Lower leg skin (tissue), 4 donors: ENCODE measurements at regions not wholly inside any gene's neighbourhood (a gene's known extent, or its start where the extent isn't known, plus 50 kb on each side); places are given as distances from the start of the nearest gene placed in this dataset.

Experiments
- DNase-seq, 2 donors: peaks; one replicate each; pipeline ENCODE4 v3.0.0-alpha.2; 2019; ENCODE audit warnings: low spot score in 2 of 2
- H3K4me3 ChIP-seq: fragments of 200-600 bp; sonication (generic); 2 replicates; pipeline ENCODE4 v1.5.1; 2017; ENCODE audit warnings: mild to moderate bottlenecking, low read depth; ENCODE audit not compliant: poor library complexity, severe bottlenecking
- CTCF ChIP-seq, 3 donors: fragments of 450-650 bp; IDR thresholded peaks; one replicate each; pipeline ENCODE4 v1.5.1; 2016; ENCODE audit warnings: antibody characterized with exemption in 3 of 3, mild to moderate bottlenecking in 3 of 3, moderate library complexity in 2 of 3
- POLR2A ChIP-seq, 2 donors: fragments of 450-650 bp; IDR thresholded peaks; one replicate each; pipeline ENCODE4 v1.6.1; 2016 to 2017; ENCODE audit warnings: antibody characterized with exemption in 2 of 2, mild to moderate bottlenecking in 1 of 2, moderate library complexity in 1 of 2
- WGBS, 2 donors: methylation state at CpG; one replicate each; pipeline ENCODE4 v1.1.5; 2018; 5-methylcytosine and 5-hydroxymethylcytosine counted together
- intact Hi-C: fragments of 100-400 bp; cut with DNase I; formaldehyde crosslinking; loops from one replicate; pipeline ENCODE4 v1.15.0; 2023; ENCODE audit warnings: low total_unique reads

- peak in 1 of 2 donors; percentile 76 for DNase-seq
- intact Hi-C loops: no loop called here
- TF ChIP-seq CTCF (IDR thresholded peaks at IDR 0.05) (no peak), POLR2A (IDR thresholded peaks at IDR 0.05) (no peak)
- H3K4me3 ChIP-seq: no peak overlapping the region
- WGBS, 2 donors: 85% methylated on average over 24 of the region's 24 CpGs
These were observed 355.4 kb upstream of the TNRC6C start for GRCh38 chr17:77602883-77603640.

DNA sequence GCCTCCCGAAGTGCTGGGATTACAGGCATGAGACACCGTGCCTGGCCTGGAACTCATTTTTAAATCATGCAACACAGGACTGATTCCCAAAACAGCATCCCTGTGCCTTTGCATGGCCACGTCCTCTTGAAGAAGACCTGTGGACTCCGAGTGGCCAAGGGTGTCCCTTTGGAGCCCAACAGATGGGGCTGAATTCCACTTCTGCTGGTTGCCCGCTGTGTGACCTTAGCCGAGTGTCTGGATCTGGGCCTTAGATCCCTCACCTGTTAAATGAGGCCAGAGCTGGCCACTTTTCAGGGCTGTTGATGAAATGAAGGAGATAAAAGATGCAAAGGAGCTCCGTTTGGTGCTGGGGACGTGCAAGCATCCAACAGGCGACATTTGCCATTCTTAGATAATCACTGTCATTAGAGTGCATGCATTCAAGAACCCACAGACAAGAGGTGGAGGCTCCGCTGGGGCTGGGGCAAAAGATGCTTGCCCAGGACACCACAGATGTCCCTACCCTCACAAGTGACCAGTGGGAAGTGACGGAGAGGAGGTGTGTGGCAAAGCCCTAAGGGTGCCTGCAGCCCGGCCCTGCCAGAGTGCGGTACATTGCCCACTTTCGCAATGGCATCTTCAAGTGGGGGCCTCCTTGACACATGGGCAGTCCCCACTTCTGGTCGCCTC is 354.1 kb upstream of the TNRC6C start:
- intact Hi-C loops: no loop called here
- WGBS, 2 donors: 93 to 97% methylated on average over 15 of the region's 15 CpGs

DNA sequence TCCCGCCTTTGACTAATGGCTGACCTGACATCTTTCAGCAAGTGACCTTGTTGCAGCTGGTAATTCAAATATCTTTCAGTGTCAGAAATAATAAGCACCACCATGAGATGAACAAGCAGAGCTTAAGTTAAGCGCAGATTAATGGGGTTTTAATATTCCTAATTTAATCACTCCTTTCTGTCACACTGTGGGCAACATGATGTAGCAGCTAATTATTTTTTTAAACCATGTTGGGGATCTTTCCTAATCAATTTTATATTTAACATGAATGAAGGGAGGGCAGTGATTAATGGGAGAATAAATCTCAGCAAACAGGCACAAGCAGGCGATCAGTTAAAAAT is 353.6 kb upstream of the TNRC6C start:
- 97 to 98% methylated on average over 3 of the region's 3 CpGs for WGBS, 2 donors
- TF ChIP-seq POLR2A (IDR thresholded peaks at IDR 0.05) (no peak), CTCF (IDR thresholded peaks at IDR 0.05) (no peak)
- H3K4me3 ChIP-seq: no peak overlapping the region
- intact Hi-C loops: no loop called here
- DNase-seq: no peak

More for the DNA sequence above, 354.1 kb upstream of the TNRC6C start:
- H3K4me3 ChIP-seq: no peak overlapping the region
- TF ChIP-seq CTCF (IDR thresholded peaks at IDR 0.05) (no peak), POLR2A (IDR thresholded peaks at IDR 0.05) (no peak)
- peak in 1 of 2 donors; percentile 79 for DNase-seq

GRCh38 chr17:77606146-77606864 is 352.2 kb upstream of the TNRC6C start:
- peak in 1 of 2 donors; percentile 67 for DNase-seq
- no peak overlapping the region for H3K4me3 ChIP-seq
- intact Hi-C loops: loop anchor here (1.0 kb wide), 1 partner anchor 240 kb away; no protein-coding TSS in a partner anchor
- 86 to 87% methylated on average over 12 of the region's 12 CpGs for WGBS, 2 donors
- TF ChIP-seq CTCF (IDR thresholded peaks at IDR 0.05) (no peak), POLR2A (IDR thresholded peaks at IDR 0.05) (no peak)

DNA sequence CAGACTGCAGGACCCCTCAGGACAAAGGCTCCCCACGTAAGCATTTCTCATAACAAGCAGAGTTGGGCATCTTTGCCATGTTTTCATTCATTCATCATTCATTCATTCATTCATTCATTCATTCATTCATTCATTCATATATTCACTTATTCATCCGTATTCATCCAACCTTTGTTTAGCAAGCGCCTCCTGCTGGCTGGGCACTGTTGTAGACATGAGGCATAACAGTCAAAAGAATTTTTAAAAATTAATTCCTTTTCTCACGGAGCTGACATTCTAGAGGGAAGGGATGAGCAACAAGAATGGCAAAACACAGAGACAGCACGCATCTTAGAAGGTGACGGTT is 351.7 kb upstream of the TNRC6C start:
- intact Hi-C loops: loop anchor here (1.0 kb wide), 1 partner anchor 239 kb away; no protein-coding TSS in a partner anchor
- no peak overlapping the region for H3K4me3 ChIP-seq
- no peak for DNase-seq
- TF ChIP-seq POLR2A (IDR thresholded peaks at IDR 0.05): no peak
- no peak for TF ChIP-seq CTCF (IDR thresholded peaks at IDR 0.05)
- 90 to 92% methylated on average over 6 of the region's 6 CpGs for WGBS, 2 donors
